ENCODE measurements at regions not wholly inside any gene's neighbourhood (a gene's known extent, or its start where the extent isn't known, plus 50 kb on each side); places are given as distances from the start of the nearest gene placed in this dataset.

GRCh38 chr17:13862346-13862745 is 207.0 kb upstream of the COX10 start:
- Histone ChIP-seq H3K4me1 (no peaks in the 10 kb centered on the region), H3K27me3 (ENCODE audit: control insufficient read depth, insufficient read depth, low read length) (no peaks in the 10 kb centered on the region), H3K9me3 (ENCODE audit: control insufficient read depth, low read length) (no peaks in the 10 kb centered on the region), H3K4me3 (ENCODE audit: low read depth, low read length) (no peak overlapping the region), H3K79me2 (no peaks in the 10 kb centered on the region), H3K27ac (no peak overlapping the region), H2AFZ (no peak overlapping the region), H3K36me3 (ENCODE audit: control insufficient read depth, insufficient read depth, low read length) (no peaks in the 10 kb centered on the region), H3K9ac (no peak overlapping the region), H3K4me2 (ENCODE audit: low read length) (no peak overlapping the region)
- no peak for TF ChIP-seq CTCF (IDR thresholded peaks at IDR 0.05)

- no peaks in the 10 kb centered on the region for H3K36me3 ChIP-seq (ENCODE audit: control insufficient read depth, insufficient read depth, low read length)
- H3K79me2 ChIP-seq, result no peaks in the 10 kb centered on the region
- H3K9ac ChIP-seq, result no peak overlapping the region
- H2AFZ ChIP-seq, result no peak overlapping the region
- TF ChIP-seq CTCF (IDR thresholded peaks at IDR 0.05), result no peak
- no peak overlapping the region for H3K4me2 ChIP-seq (ENCODE audit: low read length)
- no peak overlapping the region for H3K4me3 ChIP-seq (ENCODE audit: low read depth, low read length)
- no peaks in the 10 kb centered on the region for H3K27me3 ChIP-seq (ENCODE audit: control insufficient read depth, insufficient read depth, low read length)
- no peaks in the 10 kb centered on the region for H3K4me1 ChIP-seq
- no peaks in the 10 kb centered on the region for H3K9me3 ChIP-seq (ENCODE audit: control insufficient read depth, low read length)
- H3K27ac ChIP-seq, result no peak overlapping the region
Measured at GRCh38 chr17:13863436-13863835, 205.9 kb upstream of the COX10 start.

GRCh38 chr17:13864521-13864920 is 204.8 kb upstream of the COX10 start:
- Histone ChIP-seq H2AFZ (no peak overlapping the region), H3K27me3 (ENCODE audit: control insufficient read depth, insufficient read depth, low read length) (no peaks in the 10 kb centered on the region), H3K4me2 (ENCODE audit: low read length) (no peak overlapping the region), H3K79me2 (no peaks in the 10 kb centered on the region), H3K4me1 (no peaks in the 10 kb centered on the region), H3K9ac (no peak overlapping the region), H3K4me3 (ENCODE audit: low read depth, low read length) (no peak overlapping the region), H3K36me3 (ENCODE audit: control insufficient read depth, insufficient read depth, low read length) (no peaks in the 10 kb centered on the region), H3K27ac (no peak overlapping the region), H3K9me3 (ENCODE audit: control insufficient read depth, low read length) (no peaks in the 10 kb centered on the region)
- no peak for TF ChIP-seq CTCF (IDR thresholded peaks at IDR 0.05)

- Histone ChIP-seq H3K27ac (no peak overlapping the region), H3K9me3 (ENCODE audit: control insufficient read depth, low read length) (no peaks in the 10 kb centered on the region), H3K4me1 (no peaks in the 10 kb centered on the region), H3K4me3 (ENCODE audit: low read depth, low read length) (no peak overlapping the region), H3K27me3 (ENCODE audit: control insufficient read depth, insufficient read depth, low read length) (no peaks in the 10 kb centered on the region), H3K36me3 (ENCODE audit: control insufficient read depth, insufficient read depth, low read length) (no peaks in the 10 kb centered on the region), H2AFZ (no peak overlapping the region), H3K79me2 (no peaks in the 10 kb centered on the region), H3K4me2 (ENCODE audit: low read length) (no peak overlapping the region), H3K9ac (no peak overlapping the region)
- TF ChIP-seq CTCF (IDR thresholded peaks at IDR 0.05), result no peak
Measured at GRCh38 chr17:13865650-13866049, 203.7 kb upstream of the COX10 start.

GRCh38 chr17:13869331-13869940 is 199.9 kb upstream of the COX10 start:
- H3K4me2 ChIP-seq (ENCODE audit: low read length), result no peak overlapping the region

More at GRCh38 chr17:13869331-13869940, 199.9 kb upstream of the COX10 start:
- Histone ChIP-seq H2AFZ (no peak overlapping the region), H3K9ac (no peak overlapping the region), H3K4me1 (no peaks in the 10 kb centered on the region), H3K4me3 (ENCODE audit: low read depth, low read length) (no peak overlapping the region), H3K9me3 (ENCODE audit: control insufficient read depth, low read length) (no peaks in the 10 kb centered on the region), H3K36me3 (ENCODE audit: control insufficient read depth, insufficient read depth, low read length) (no peaks in the 10 kb centered on the region), H3K79me2 (no peaks in the 10 kb centered on the region), H3K27ac (no peak overlapping the region), H3K27me3 (ENCODE audit: control insufficient read depth, insufficient read depth, low read length) (no peaks in the 10 kb centered on the region)
- no peak for TF ChIP-seq CTCF (IDR thresholded peaks at IDR 0.05)
